ENCODE measurements at regions not wholly inside any gene's neighbourhood (a gene's known extent, or its start where the extent isn't known, plus 50 kb on each side); places are given as distances from the start of the nearest gene placed in this dataset.
A peak's percentile ranks its signal among the peaks of the same experiment; 100 is the strongest.

GRCh38 chr11:104369761-104370160, 205.8 kb upstream of the PDGFD start:
- Histone ChIP-seq H3K4me3 (no peak overlapping the region), H3K9me3 (no peaks in the 10 kb centered on the region), H3K27me3 (no peaks in the 10 kb centered on the region), H3K4me1 (peaks cover 0 to 5% (median 0%) of the 10 kb centered on the region in 12 donors), H3K27ac (no peak overlapping the region), H3K36me3 (no peaks in the 10 kb centered on the region)
- ATAC-seq (no peak), DNase-seq (no peak)
- WGBS, 4 donors = 58 to 77% (median 64%) methylated on average over 4 of the region's 4 CpGs
- intact Hi-C loops (cut with DNase I) = no loop called here
- TF ChIP-seq POLR2A (IDR thresholded peaks at IDR 0.05) = no peak
- no peak for TF ChIP-seq CTCF (IDR thresholded peaks at IDR 0.05)

GRCh38 chr11:104366321-104366734, 202.4 kb upstream of the PDGFD start:
- TF ChIP-seq POLR2A (IDR thresholded peaks at IDR 0.05) (no peak), CTCF (IDR thresholded peaks at IDR 0.05) (no peak)
- intact Hi-C loops (cut with DNase I) = no loop called here
- peak in 1 of 5 donors; percentile 53 for DNase-seq

GRCh38 chr11:104365676-104366075, 201.7 kb upstream of the PDGFD start:
- TF ChIP-seq CTCF (IDR thresholded peaks at IDR 0.05) (no peak), POLR2A (IDR thresholded peaks at IDR 0.05) (no peak)
- WGBS, 4 donors = 86 to 94% (median 92%) methylated on average over 6 of the region's 6 CpGs
- Histone ChIP-seq H3K9me3 (no peaks in the 10 kb centered on the region), H3K36me3 (no peaks in the 10 kb centered on the region), H3K27me3 (no peaks in the 10 kb centered on the region), H3K4me1 (no peaks in the 10 kb centered on the region), H3K27ac (no peak overlapping the region), H3K4me3 (no peak overlapping the region)
- intact Hi-C loops (cut with DNase I) = no loop called here
- DNase-seq = no peak
- no peak for ATAC-seq

More at GRCh38 chr11:104366321-104366734, 202.4 kb upstream of the PDGFD start:
- Histone ChIP-seq H3K9me3 (no peaks in the 10 kb centered on the region), H3K4me1 (no peaks in the 10 kb centered on the region), H3K27ac (no peak overlapping the region), H3K27me3 (no peaks in the 10 kb centered on the region), H3K36me3 (no peaks in the 10 kb centered on the region), H3K4me3 (no peak overlapping the region)
- ATAC-seq = no peak
- 92 to 96% (median 95%) methylated on average over 30 to 33 of the region's 33 CpGs for WGBS, 4 donors

- intact Hi-C loops (cut with DNase I) = no loop called here
- 74 to 83% (median 79%) methylated on average over 1 of the region's 1 CpG for WGBS, 4 donors
- no peak overlapping the region for H3K27ac ChIP-seq
Measured at GRCh38 chr11:104361975-104362374, 198.0 kb upstream of the PDGFD start.

More at GRCh38 chr11:104361975-104362374, 198.0 kb upstream of the PDGFD start:
- ATAC-seq (no peak), DNase-seq (no peak)
- Histone ChIP-seq H3K27me3 (no peaks in the 10 kb centered on the region), H3K36me3 (no peaks in the 10 kb centered on the region), H3K4me3 (no peak overlapping the region), H3K9me3 (no peaks in the 10 kb centered on the region), H3K4me1 (no peaks in the 10 kb centered on the region)
- no peak for TF ChIP-seq CTCF (IDR thresholded peaks at IDR 0.05)
- no peak for TF ChIP-seq POLR2A (IDR thresholded peaks at IDR 0.05)
